NCI-H774 (cell line): ENCODE measurements at regions not wholly inside any gene's neighbourhood (a gene's known extent, or its start where the extent isn't known, plus 50 kb on each side); places are given as distances from the start of the nearest gene placed in this dataset.

Experiments
- DNase-seq: peaks from one replicate; lab custom pipeline; 2025; lab: John Stamatoyannopoulos, UW

DNA sequence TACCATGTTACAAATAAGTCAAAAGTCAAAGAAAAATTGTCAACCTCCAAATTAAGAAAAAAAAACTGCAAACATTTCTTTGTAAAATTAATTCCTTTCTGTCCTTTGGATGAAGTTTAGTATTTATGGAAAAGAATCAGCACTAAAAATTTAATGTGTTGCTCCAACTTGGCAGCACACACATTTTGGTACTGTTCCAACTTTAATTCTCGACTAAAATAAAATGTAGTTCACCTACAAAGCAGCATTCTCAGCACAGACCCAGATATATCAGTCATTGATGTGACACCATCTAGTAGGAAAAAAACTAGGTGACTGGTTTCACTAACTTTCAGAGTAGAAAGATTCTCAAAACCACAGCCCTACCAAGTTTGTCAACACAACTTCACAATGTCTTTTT, 131.7 kb upstream of the ROBO2 start:
- DNase-seq = no peak

DNA sequence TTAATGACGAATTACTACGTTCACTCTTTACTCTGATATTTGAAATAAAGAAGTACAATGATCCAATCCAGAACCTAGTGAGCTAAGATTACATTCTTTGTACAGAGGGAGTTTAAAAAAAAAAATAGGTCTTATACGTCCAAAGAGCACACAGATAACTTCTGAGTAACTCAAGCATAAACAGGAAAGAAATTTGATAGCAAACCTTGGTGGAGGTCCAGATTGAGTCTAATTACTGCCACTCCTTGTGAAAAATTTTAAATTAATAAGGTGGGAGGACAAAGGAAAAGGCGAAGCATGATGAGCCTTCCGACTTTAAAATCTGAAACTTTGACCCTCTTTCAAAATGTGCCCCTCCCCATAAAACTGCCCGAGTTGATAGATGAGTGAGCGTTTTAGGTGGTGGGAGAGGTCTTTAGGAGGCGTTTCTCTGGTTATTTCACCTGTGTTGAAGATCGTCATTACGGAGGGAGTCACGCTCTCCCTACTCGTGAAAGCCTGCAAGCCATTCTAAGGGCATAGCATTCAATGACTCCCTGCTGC, 127.0 kb upstream of the ROBO2 start:
- DNase-seq = no peak

DNA sequence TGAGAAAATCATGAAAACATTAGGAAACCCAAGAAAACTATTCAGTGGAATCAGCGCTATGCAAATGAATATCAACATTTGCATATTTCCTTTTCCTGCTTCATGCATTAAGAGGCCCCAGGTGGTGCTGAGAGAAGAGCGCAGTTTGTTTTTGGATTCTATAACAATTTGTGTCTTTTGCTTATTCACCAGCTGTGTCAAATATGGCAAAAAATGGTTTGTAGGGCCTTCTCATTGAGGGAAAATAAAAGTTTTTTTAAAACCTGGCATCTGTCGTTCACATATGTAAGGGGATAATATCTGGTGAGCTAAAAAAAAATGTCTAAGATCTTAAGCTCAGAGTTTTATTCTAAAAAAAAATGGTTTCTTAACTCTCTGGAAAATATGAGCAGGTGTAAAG, 122.5 kb upstream of the ROBO2 start:
- no peak for DNase-seq

DNA sequence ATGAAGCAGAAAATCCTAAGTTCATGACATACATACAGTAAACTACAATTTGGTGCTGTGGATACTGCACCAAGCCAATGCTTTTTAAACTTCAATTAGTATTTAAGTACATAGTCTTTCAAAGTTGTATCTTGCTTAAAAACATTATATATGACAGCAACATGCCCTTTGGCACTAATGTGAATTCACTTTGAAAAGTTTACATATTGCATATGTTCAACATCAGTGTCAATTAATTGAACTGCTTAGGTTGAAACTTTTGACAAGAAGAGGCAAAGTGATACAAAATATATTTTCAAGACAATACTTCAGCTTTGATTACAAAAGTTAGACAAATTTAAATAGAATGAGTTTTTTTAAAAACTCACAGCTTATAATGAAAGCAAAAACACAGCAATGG, 119.4 kb upstream of the ROBO2 start:
- no peak for DNase-seq

DNA sequence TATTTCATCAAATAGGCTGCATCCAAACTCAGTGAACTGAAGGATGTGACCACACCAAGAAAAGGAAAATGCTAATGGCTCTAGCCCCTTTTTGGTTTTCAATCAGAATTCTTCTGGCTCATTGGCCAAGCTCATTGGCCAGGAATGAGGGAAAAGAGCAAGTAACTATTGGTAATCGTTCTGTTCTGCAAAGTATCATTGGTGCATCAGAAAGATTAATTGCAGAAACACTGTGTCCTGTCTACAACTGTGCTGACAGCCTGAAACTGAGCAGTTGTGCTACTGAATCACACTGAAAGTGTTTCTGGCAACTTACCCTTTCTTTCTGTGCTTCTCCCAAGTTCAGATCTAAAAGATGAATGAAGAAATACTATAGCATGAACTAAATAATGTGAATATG, 116.4 kb upstream of the ROBO2 start:
- no peak for DNase-seq

DNA sequence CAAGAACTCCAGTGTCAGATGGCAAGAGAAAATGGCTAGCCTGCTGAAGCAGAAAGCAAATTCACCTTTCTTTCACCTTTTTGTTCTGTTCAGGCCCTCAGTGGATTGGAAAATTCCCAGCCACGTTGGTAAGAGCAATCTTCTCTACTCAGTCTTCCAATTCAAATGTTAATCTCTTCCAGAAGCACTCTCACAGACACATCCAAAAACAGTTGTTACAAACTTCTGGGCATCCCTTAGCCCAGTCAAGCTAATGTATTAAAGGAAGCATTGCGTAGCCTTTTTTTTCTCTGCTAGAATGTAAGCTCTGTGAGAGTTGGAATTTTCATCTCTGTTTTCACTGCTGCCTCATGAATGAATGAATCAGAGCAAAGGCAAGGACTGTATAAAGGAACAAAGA, 109.2 kb upstream of the ROBO2 start:
- DNase-seq = no peak

DNA sequence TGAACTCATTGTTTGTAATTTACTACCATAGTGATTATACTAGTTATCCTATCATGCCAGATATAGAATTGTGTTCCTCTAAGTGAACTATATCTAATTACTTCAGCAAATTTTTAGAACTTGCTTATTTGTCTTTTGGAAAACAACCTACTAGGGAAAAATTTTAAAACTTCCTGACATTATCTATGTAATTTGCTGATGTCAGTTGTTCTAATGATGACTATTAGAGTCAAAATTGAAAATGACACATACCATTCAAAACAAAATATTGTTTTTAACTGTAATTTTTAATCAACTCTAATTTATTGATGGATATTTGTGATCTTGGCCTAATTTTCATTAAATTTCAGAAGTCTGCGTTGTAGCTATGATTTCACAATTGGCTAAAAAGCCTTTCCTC, 106.7 kb upstream of the ROBO2 start:
- DNase-seq = no peak

DNA sequence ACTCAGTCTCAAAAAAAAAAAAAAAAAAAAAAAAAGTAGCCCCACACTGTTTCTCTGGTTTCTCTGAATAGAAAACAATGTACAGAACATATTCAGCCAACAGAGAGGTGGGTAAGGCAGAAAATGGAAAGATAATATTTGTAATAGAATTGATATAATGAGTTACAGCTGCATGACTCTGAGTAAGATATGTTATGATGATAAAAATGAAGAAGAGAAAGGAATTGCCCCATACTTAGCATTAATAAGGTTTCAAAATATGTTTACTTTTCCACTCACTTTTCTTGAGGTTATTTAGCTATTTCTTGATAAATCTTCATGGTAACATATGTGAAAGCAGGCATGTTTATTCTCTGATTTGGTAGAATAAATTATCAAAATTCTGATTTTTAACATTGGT, 100.9 kb upstream of the ROBO2 start:
- no peak for DNase-seq

DNA sequence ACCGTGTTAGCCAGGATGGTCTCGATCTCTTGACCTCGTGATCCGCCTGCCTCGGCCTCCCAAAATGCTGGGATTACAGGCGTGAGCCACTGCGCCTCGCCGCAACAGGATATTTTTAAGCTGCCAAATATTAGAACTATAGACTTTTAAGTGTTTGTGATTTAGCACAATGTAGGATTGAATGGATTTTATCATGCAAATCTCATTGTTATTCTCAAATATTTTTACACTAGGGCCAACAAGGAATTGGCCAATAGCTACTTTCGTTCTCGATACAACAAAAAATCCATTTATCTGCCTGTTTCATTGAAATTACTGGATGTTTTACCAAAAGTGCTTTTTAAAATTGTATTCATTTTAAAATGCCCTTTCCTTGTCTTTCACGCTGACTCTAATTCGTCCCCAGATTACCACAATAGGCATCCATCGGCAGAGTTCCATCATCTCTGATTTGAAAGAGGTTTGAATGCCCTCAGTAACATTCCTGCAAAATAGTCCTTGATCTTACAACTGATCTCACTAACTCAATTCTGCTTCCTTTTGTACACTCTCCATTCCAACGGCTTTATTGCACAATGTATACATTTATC, 99.6 kb upstream of the ROBO2 start:
- no peak for DNase-seq

DNA sequence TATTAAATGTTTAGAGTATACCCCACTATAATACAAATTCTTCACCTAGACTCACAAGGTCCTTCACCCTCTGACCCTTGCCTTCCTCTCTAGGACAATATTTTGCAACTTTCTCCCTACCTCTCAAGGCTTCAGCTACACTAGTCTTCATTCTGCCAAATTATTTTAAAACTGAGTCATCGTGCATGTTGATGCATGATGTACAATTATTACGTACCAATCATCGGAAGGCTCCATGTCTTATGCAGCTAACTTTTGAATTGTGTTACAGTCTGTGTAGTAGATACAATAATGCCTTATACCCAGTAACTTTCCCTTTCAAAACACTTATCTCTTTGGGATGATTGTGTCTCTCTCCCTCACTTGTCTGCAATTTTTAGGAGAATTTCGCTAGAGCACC, 98.5 kb upstream of the ROBO2 start:
- no peak for DNase-seq

DNA sequence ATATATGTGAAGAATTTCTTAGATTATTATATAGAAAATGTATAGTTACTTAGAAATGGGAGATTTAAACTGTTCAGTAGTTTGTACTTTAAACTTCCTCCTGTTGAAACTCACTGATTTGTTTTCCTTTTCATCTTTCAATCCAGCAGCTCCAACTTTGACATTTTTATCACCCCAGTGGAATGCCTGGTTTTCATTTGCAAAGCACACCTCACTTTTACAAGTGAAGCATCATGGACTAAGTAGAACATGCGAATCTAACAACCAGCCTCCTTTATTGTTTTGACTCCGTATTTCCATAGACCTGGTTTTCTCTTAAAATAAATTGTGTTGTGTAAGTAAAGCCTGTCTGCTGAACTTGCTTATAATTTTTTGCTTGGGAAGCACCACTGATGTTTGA, 97.8 kb upstream of the ROBO2 start:
- DNase-seq = no peak

DNA sequence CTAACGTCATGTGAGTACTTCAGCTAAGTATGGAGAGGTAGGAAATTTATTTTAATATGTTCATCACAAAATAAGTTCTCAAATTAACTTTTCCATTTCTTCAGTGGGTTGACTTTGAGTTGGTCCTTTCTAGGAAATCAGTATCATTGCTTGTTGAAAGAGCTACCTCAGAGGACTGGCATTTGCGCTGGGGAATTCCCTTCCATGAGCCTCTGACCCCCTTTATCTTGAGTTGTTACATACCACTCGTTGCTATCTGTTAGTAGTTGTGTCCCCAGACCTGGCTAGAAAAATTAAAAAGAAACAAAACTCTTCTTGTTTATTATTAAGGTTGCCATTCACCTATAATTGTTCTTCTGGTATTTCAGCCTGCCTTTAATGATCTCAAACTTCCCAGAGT, 96.8 kb upstream of the ROBO2 start:
- DNase-seq = no peak

DNA sequence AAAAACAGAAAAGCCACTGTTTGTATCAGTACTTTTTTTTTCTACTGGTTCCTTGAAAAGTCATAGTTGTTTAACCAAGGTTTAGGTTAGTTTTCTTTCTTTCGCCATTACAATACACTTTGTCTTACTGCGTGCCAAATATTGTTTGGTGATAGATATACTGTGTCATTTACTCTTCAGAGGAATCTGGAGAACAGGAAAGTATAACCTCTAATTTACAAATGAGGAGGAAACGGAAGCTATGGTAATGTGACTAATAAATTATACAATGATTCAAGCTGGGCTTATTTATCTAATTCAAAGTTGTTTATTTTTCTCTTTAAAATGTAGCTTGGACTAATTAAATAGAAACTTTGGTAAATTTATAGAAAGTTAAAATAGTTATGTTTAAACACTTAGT, 96.2 kb upstream of the ROBO2 start:
- DNase-seq = no peak

DNA sequence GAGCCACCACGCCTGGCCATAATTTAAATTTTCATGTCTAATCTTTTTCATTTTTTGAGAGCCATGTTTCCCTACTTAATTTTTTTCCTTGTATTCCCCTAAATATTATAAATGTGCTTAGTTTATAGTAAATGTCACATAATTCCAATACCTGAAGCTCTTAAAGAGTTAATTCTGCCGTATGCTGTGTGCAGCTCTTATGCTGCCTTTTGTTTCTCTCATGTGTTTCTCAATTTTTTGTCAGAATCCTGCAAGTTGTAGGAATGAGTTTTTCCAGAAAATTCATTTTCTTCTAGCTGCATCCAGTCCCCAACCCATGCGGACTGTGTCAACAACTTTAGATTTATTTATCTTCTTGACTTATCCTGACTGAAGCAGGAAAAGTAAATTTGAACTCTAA, 90.9 kb upstream of the ROBO2 start:
- DNase-seq = no peak

DNA sequence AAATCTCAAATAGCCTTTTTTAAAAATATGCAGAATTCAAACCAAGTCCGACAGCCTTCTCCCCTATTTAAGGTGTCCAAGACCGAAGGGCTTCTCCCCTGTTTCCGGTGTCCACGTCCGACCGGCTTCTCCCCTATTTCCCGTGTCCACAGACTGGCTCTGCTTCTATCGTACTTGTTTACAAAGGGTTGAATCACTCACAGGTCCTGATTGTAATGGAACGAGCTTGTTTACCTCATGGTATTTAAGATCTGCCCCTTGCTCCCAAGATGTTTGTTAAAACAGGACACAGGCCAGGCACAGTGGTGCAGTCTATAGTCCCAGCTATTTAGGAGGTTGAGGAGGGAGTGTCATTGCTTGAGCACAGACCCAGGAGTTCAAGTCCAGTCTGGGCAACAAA, 90.4 kb upstream of the ROBO2 start:
- no peak for DNase-seq

DNA sequence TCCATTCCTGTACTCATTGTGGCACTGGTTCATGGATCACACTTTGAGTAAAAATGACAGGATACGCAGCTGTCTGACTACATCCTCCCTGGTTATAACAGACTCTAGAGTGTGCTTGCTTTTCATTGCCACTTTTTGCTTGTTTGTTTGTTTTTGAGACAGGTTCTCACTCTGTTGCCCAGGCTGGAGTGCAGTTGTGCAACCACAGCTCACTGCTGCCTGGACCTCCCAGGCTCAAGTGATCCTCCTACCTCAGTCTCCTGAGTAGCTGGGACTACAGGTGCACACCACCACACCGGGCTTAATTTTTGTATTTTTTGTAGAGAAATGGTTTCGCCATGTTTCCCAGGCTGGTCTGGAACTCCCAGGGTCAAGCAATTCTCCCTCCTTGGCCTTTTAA, 89.3 kb upstream of the ROBO2 start:
- DNase-seq = no peak

DNA sequence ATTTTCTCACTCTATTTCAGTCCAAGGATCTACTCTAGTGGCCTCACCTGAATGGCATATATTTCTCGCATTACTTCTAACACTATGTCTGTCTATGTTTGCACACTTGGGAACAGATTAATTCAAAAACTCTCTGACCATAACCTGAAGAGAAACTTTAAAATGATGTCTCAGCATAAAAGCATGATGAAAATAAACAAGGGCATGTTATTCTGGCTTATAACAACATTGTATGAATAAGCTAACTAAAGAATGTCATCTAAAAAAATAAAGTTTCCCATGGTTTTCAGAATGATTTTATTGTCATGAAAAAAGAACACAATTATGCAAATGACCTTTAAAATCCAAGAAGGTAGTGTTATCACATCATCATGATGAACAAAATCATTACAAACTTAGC, 85.5 kb upstream of the ROBO2 start:
- DNase-seq = no peak

DNA sequence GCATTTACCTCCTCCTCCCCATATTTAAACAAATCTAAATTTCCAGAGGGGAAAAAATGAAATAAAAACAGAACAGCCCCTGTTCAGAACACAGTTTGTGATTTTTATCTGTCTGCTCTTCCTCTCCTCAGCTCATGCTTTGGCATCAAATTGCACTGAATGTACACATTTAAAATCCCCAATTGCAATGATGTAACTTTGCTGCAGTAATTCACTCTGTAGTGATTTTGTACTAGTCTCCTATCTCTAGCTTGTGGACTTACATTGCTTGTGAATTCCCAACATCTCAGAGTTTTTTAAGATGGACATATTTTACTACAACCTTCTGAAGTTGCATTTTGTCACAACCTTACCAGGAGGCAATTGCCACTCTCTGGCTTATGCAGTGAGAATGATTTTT, 81.6 kb upstream of the ROBO2 start:
- no peak for DNase-seq

DNA sequence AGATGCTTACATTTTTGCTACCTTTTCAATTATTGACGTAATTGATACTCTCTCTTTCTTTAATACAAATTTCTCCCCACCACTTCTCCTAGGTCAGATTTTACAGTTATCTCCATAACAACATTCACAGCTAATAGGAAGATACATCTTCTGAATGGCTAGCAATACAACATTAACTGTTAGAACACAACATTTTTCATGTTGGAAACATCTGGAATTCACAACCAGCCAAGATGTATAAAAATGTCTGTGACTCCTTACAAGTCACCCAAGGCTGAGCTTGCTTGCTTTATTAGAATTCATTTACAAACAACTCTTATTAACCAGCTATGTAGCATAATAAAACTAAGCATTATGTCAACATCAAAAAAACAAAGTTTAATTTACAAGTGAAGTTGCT, 81.0 kb upstream of the ROBO2 start:
- DNase-seq = no peak

DNA sequence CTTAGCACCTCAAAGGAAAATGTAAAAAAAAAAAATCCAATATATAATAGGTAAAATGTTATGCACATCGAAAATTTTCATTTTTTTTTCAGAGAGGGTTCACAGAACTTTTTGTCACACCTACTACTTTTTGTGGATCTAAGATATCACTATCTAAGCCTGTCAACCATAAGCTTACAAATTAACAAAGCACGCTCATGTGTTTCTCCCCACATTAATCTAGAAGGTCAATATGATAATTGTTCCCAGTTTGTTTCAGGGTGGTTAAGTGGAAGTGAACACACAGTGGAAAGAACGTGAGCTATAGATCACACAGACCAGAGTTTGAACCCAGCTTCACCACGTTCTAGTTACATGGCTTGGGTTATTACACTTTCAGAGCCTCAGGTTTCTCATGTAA, 78.6 kb upstream of the ROBO2 start:
- DNase-seq = no peak

DNA sequence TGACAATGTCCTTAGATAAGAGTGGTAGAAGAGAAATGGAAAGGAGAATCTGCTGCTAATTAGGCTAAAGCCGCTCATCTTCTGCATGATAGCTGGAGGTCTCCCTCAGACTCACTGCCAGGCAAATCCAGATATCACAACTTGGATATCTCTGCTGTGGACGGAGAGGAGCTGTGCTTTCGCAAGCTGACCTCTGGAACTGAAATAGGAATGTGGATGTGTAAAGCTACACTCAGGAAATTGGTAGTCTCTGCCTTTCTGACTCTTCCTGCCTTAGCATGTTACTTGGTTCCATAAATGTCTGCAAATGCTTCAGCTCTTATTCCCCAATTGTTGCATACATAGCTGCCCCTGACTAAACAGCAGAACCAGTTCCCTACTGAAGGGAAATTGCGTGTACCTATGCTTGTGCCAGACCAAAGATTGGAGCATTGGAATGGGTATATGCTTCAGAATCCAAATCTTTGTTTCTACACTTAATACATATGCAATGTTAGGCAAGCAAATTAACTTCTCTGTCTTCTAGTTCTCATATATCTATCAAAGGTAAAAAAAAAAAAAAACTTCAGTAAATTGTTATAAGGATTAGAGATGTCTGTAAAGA, 74.7 kb upstream of the ROBO2 start:
- no peak for DNase-seq

DNA sequence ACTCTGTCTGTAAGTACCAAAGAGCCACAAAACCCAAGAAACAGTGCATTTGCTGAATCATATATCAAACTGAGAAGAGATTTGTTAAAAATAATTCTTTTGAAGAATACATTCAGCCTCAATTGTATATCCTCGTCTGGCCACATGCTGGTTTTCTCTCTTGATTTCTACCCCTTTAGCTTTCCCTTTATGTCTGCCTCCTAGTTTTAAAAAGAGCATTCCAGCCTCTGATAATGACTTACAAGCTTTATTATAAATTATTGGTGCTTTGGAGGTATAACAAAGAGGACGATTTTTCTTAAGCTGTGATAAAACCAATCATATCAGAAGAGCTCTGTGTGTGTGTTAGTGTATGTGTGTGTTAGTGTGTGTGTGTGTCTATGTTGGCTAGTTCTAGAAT, 70.4 kb upstream of the ROBO2 start:
- DNase-seq = no peak

DNA sequence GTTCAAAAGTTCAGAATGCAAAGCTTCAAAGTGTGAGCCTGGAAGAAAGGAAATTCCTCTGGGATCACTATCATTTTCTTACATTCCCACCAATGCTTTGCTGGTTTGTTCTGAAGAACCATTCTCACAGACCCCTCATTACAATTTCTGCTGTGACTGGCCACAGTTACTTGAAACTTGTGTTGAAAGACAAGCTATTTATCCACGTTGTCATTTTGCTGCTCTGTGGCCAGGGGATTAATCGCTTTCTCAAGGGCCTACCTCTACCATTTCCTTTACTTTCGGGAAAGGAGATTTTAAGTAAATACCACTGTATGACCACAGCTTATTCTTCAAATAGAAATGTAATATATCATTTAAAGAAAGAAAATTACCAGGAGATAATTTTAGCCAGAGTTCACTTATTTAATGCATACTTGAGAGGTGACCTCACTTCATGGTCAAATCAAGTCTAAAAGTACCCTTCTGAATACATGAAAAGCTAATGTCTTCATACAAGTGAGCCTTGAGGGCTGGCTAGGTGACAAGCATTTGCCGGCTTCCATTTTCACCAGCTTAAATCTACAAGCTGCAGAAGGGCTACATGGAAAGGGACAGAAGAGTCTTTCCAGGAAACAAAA, 69.8 kb upstream of the ROBO2 start:
- DNase-seq = no peak
